HAP-1 (cell line): ENCODE measurements at regions not wholly inside any gene's neighbourhood (a gene's known extent, or its start where the extent isn't known, plus 50 kb on each side); places are given as distances from the start of the nearest gene placed in this dataset.

Source experiments
- DNase-seq, 2 experiments: peaks; one replicate each; pipeline ENCODE4 v3.0.0-alpha.2; 2016 to 2020; ENCODE audit warnings: low spot score in 2 of 2
- H3K27me3 ChIP-seq: fragments of 250-450 bp; sonication (Bioruptor Pico); 2 replicates; pipeline ENCODE4 v1.5.1; 2020; ENCODE audit warnings: low read depth, mild to moderate bottlenecking, moderate library complexity
- H3K36me3 ChIP-seq: fragments of 250-450 bp; sonication (Bioruptor Pico); replicated peaks from 2 replicates; pipeline ENCODE4 v1.5.1; 2020; ENCODE audit warnings: mild to moderate bottlenecking
- H3K4me1 ChIP-seq: fragments of 250-450 bp; sonication (Bioruptor Pico); 2 replicates; pipeline ENCODE4 v1.5.1; 2020; ENCODE audit warnings: mild to moderate bottlenecking
- H3K4me3 ChIP-seq: fragments of 250-450 bp; sonication (Bioruptor Pico); 2 replicates; pipeline ENCODE4 v1.5.1; 2020; ENCODE audit warnings: mild to moderate bottlenecking, moderate library complexity
- H3K9me3 ChIP-seq: fragments of 250-450 bp; sonication (Bioruptor Pico); 2 replicates; pipeline ENCODE4 v1.5.1; 2020; ENCODE audit warnings: mild to moderate bottlenecking, moderate library complexity
- in situ Hi-C: fragments of 300-500 bp; cut with MboI; formaldehyde crosslinking; loops from 3 replicates; pipeline ENCODE4 v1.14.3; 2020; ENCODE audit warnings: low sequenced_read_pairs, inconsistent platforms, mixed read lengths

DNA sequence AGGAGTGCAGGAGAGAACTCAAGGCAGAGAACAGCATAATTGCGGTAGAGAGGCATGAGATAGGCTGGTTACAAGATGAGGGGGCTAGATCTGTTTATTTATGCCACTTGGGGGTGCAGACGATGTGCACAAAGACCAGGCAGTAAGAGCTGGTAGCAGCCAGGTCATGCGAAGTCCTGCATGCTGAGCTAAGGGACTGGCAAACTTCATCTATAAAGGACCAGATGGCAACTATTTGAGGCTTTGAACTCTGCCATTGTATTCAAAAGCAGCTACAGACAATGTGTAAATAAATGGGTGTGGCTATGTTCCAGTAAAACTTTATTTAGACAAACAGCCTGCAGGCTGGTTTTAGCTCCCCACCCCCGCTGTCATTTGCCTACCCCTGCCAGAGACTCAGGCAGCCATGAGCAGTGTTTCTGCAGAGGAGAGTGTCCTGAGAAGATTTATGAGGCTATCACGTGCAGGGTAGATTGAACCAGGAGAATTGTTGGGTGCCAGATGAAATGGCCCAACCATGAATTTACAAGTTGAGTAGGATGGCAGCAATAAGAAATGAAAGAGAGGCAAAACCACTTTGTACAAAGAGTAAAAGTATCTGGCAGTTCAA lies 253.4 kb upstream of the MOCS1 start:
- Histone ChIP-seq H3K4me1 (no peaks in the 10 kb centered on the region), H3K27me3 (no peaks in the 10 kb centered on the region), H3K4me3 (no peak overlapping the region), H3K9me3 (no peaks in the 10 kb centered on the region), H3K36me3 (no peaks in the 10 kb centered on the region)
- DNase-seq: no peak
- in situ Hi-C loops: no loop called here

DNA sequence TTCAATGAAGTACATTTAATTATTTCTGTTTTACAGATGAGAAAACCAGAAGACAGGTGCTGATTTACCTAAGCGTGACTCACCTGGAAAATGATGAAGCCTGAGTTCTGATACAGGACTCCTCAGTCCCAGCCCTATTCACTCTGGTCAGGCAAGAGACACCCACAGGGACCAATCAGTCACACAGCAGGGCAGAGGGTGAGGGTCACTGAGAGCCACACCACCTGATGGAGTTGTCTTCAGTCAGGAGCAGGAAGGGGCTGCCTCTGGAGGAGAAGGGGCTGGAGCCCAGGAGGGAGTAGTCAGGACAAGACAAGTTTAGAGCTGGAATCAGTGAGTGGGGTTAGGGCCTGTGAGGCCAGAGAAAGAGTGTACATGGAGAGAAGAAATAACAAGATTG lies 251.2 kb upstream of the MOCS1 start:
- Histone ChIP-seq H3K36me3 (no peaks in the 10 kb centered on the region), H3K27me3 (no peaks in the 10 kb centered on the region), H3K4me3 (no peak overlapping the region), H3K4me1 (no peaks in the 10 kb centered on the region), H3K9me3 (no peaks in the 10 kb centered on the region)
- in situ Hi-C loops: no loop called here
- no peak for DNase-seq

DNA sequence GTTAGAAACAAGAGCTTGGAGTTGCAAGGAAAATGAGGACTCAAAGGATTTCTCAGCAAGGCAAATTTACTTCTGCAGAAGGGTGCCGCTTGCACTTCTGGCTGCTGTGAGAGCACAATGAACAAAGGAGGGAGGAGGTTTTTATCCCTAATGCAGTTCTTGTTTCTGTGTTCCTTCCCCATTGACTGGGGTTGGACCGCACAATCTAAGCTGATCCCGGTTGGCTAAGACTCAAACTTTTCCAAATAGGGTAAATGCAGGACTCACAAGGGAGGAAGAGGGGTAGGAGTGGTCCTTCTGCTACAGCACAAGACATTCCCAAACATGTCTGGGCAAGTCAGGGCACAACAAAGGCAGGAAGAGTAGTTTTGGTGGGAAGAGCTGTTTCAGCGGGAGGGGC lies 249.6 kb upstream of the MOCS1 start:
- Histone ChIP-seq H3K4me1 (no peaks in the 10 kb centered on the region), H3K4me3 (no peak overlapping the region), H3K9me3 (no peaks in the 10 kb centered on the region), H3K36me3 (no peaks in the 10 kb centered on the region), H3K27me3 (no peaks in the 10 kb centered on the region)
- in situ Hi-C loops: no loop called here
- DNase-seq: no peak

DNA sequence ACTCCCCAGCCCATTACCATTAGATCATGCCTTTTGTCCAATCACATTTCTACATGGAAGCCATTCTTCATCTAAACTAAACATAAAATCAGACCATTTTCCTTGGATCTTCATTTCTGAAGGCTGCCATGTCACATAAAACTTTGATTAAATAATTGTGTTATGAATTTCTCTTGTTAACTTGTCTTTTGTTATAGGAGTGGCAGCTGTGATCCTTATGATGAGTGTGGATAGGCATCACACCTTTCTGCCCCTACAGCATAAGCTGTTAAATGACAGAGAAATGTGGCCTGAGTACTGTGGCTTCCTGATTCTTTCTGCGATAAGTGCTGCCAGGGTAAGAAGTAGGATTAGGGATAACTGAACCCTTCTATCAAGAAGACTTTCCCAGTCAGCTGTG lies 247.1 kb upstream of the MOCS1 start:
- no peaks in the 10 kb centered on the region for H3K27me3 ChIP-seq
- no peaks in the 10 kb centered on the region for H3K4me1 ChIP-seq
- no peak for DNase-seq
- H3K4me3 ChIP-seq: no peak overlapping the region
- H3K36me3 ChIP-seq: no peaks in the 10 kb centered on the region
- in situ Hi-C loops: no loop called here
- no peaks in the 10 kb centered on the region for H3K9me3 ChIP-seq

DNA sequence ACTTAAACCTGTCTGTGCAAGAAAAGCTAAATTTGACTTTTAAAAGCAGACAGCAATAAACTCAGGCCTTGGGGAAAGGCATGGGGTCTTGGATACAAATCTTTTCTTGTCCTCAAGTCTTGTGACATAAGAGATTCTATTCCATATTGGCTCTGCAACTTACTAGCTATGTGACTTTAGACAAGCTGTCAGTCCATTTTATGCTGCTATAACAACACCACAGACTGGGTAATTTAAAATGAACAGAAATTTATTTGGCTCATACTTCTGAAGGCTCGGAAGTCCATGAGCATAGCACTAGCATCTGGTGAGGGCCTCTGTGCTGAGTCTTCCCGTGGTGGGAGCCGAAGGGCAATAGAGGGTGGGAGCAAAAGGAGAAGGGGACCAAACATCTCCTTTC lies 246.0 kb upstream of the MOCS1 start:
- in situ Hi-C loops: no loop called here
- Histone ChIP-seq H3K36me3 (no peaks in the 10 kb centered on the region), H3K9me3 (no peaks in the 10 kb centered on the region)

DNA sequence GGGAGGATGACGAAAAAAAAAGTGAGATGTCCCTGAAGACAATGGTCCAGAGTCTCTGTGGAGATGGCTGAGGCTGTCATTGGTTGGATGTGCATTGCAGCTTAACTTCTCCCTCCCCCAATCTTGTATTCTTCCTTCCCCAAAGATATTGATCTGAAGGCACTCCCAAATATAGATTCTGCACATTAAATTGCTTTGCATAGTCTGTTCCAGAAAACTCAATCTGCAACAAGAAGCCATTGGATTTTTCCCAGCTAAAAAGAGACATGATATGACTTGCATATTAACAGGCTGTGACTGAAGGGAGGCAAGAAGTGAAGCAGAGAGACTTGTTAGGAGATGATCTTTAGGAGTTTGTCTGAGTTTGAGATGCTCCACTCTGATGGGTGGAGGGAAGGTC lies 245.2 kb upstream of the MOCS1 start:
- Histone ChIP-seq H3K4me1 (no peaks in the 10 kb centered on the region), H3K9me3 (no peaks in the 10 kb centered on the region), H3K4me3 (no peak overlapping the region), H3K27me3 (no peaks in the 10 kb centered on the region), H3K36me3 (no peaks in the 10 kb centered on the region)
- DNase-seq: no peak
- in situ Hi-C loops: no loop called here

More for the DNA sequence above, 246.0 kb upstream of the MOCS1 start:
- DNase-seq: no peak
- H3K27me3 ChIP-seq: no peaks in the 10 kb centered on the region
- H3K4me1 ChIP-seq: no peaks in the 10 kb centered on the region
- no peak overlapping the region for H3K4me3 ChIP-seq

DNA sequence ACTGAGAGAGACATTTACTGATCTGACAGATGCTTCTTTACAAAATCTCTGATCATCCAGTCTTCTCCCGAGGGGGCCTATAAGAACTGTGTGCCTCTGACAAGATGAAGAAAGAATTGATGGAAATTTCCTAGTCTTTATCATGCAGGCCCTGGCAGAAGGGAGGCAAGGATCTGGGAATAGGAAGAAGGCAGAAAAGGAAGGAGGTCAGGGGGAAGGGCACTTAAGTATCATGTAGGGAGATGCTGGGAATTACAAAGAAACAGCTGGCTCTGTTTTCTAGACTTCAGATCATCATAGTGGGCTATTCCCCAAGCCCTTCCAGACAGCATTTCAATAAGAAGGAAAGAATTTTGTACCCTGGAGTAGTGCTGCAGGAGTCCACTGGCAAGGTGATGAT lies 243.3 kb upstream of the MOCS1 start:
- no peak overlapping the region for H3K4me3 ChIP-seq

DNA sequence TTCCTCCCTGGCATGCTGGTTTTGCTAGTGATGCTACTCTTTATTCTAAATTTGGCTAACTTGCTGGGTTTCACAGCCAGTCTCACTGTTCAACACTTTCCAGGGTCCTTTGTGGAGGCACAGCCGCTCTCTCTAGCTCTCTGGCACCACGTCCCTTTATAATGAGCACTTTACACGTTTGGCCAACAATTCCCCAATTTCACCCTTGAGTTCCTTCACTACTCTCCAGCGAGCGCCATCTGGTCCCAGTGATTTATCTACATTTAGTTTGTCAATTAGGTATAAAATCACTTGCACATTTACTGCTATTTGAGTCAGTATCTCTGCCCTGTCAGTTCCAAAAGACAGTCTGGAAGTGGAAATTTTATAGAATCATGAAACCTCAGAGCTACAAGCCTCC lies 241.9 kb upstream of the MOCS1 start:
- Histone ChIP-seq H3K4me1 (no peaks in the 10 kb centered on the region), H3K27me3 (no peaks in the 10 kb centered on the region), H3K4me3 (no peak overlapping the region), H3K36me3 (no peaks in the 10 kb centered on the region), H3K9me3 (no peaks in the 10 kb centered on the region)
- in situ Hi-C loops: no loop called here
- no peak for DNase-seq

More for the DNA sequence above, 243.3 kb upstream of the MOCS1 start:
- Histone ChIP-seq H3K36me3 (no peaks in the 10 kb centered on the region), H3K9me3 (no peaks in the 10 kb centered on the region), H3K27me3 (no peaks in the 10 kb centered on the region), H3K4me1 (no peaks in the 10 kb centered on the region)
- in situ Hi-C loops: no loop called here
- DNase-seq: no peak

DNA sequence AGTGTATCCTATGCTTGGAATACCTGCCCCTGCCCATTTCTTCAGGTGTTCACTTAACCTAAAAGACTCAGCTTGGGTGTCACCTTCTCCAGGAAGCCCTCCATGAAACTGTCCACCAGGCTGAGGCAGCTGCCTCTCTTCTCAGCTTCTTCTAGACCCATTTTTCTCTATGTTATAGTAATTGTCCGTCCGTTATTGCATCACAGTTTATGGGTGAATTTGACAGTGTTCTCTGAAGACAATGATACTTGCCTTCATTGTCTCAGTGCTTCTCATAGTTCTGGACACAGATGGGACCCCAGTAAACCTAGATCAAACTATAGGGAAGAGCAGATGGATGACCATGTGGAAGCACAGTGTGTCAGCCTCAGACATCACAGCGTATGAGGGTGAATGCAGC lies 238.0 kb upstream of the MOCS1 start:
- DNase-seq: no peak
- H3K9me3 ChIP-seq: no peaks in the 10 kb centered on the region
- H3K27me3 ChIP-seq: no peaks in the 10 kb centered on the region
- in situ Hi-C loops: no loop called here
- H3K36me3 ChIP-seq: no peaks in the 10 kb centered on the region
- no peak overlapping the region for H3K4me3 ChIP-seq
- H3K4me1 ChIP-seq: no peaks in the 10 kb centered on the region

DNA sequence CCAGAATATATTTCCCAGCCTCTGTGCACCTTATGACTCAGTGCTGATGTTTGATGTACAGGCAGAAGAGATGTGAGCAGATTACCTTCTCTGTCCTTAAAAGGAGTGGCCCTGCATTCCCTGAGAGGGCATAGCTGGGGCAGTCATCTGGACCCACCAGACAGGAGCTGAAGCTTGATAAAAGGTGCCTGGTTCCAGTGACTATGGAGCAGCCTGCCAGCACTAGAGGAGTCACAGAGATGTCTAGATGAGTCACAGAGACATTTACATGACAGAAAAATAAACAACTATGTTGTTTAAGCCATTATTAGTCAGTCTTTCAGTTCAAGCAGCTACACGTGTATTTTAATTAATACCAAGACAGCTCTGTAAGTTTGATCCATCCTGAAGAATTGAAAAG lies 237.1 kb upstream of the MOCS1 start:
- Histone ChIP-seq H3K27me3 (no peaks in the 10 kb centered on the region), H3K9me3 (no peaks in the 10 kb centered on the region), H3K4me3 (no peak overlapping the region), H3K36me3 (no peaks in the 10 kb centered on the region), H3K4me1 (no peaks in the 10 kb centered on the region)
- no peak for DNase-seq
- in situ Hi-C loops: no loop called here

DNA sequence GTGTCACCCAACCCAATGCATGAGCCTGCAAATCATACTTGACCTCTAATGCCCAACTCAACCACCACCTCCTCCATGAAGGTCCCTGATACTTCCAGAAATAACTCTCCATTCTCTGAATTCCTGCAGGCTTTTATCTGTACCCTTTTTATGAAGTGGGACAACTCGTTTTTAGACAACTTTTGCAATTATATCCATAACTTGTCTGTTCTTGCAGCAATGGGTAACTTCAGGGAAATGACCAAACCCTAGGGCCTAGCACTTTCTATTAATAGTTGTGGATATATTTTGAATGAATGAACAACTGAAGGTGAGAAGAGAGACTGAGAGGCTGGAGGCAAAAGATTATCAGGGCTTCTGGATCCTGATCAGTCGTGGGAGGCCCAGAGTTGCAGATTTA lies 236.6 kb upstream of the MOCS1 start:
- Histone ChIP-seq H3K9me3 (no peaks in the 10 kb centered on the region), H3K4me1 (no peaks in the 10 kb centered on the region), H3K36me3 (no peaks in the 10 kb centered on the region), H3K4me3 (no peak overlapping the region), H3K27me3 (no peaks in the 10 kb centered on the region)
- DNase-seq: no peak
- in situ Hi-C loops: no loop called here

DNA sequence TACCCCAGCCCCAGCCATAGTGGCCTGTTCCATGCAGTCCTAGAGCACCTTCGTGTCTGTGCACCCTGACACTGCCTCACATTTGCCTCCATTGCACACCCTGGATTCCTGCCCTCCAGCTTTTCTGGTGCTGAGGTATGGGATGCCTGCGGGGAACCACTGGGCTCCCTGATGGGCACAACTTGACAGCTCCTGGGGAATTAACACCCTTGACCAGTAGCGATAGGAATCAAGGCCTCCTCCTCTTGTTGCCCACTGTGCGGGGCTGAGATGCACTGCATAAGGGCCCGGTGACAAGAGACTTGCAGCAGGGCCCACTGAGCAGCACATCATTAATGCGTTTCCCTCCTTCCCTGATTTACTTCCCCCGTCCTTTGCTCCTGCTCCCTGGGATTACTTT lies 235.6 kb upstream of the MOCS1 start:
- Histone ChIP-seq H3K9me3 (no peaks in the 10 kb centered on the region), H3K27me3 (no peaks in the 10 kb centered on the region), H3K36me3 (no peaks in the 10 kb centered on the region), H3K4me1 (no peaks in the 10 kb centered on the region), H3K4me3 (no peak overlapping the region)
- no peak for DNase-seq
- in situ Hi-C loops: no loop called here

DNA sequence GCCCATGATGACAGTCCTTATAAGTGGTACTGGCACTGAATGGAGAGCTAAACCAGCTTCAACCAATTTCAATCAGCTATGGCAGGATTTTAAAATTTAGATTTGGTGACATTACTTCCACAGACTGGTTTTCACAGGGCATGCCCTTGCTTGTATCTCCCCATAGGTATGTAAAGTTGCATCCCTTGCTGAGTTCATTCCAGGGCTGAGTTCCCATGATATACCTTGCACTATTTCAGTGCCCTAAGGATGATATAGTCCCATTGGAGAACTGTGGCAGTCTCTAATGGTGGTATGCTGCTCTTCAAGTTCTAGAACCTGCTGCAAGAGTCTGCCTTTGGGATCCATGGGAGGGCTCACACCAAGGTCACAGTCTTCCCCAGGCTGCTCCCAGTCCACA lies 232.7 kb upstream of the MOCS1 start:
- H3K4me1 ChIP-seq: no peaks in the 10 kb centered on the region
- H3K27me3 ChIP-seq: no peaks in the 10 kb centered on the region
- no peaks in the 10 kb centered on the region for H3K9me3 ChIP-seq
- no peaks in the 10 kb centered on the region for H3K36me3 ChIP-seq
- no peak overlapping the region for H3K4me3 ChIP-seq
- in situ Hi-C loops: no loop called here
- DNase-seq: no peak

DNA sequence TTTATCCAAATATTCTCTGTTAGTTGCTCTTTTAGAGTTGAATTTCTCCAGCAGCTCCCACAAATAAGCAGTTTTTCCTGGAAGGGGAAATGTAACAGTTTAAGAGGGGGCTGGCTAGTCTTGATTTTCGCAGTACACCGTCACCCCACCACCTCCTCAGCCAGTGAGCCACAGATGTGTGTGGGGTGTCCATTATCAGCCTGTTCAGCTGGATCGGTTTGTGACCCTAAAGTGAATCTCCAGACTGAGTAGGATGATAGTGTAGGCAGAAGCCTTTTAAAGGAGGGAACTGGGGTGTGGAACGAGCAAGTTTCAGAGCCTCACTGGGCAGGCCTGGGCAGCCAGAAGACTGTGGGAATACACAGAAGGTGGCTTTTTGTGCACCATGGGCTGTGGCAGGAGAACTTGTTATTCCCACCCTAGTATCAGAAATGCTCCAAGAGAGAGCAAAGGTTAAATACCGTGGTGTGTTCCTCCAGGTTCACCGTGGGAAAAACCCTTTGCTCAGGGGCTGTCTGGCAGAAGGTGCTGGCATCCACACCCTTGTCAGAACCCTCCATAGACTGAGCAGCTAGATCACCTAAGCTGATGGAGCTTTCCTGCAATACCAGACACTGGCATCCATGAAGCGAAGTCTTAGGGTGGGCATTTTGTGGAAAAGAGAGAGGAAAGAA lies 230.9 kb upstream of the MOCS1 start:
- H3K27me3 ChIP-seq: no peaks in the 10 kb centered on the region
- no peaks in the 10 kb centered on the region for H3K9me3 ChIP-seq
- in situ Hi-C loops: no loop called here
- no peak for DNase-seq
- H3K4me3 ChIP-seq: no peak overlapping the region
- no peaks in the 10 kb centered on the region for H3K36me3 ChIP-seq
- H3K4me1 ChIP-seq: no peaks in the 10 kb centered on the region

DNA sequence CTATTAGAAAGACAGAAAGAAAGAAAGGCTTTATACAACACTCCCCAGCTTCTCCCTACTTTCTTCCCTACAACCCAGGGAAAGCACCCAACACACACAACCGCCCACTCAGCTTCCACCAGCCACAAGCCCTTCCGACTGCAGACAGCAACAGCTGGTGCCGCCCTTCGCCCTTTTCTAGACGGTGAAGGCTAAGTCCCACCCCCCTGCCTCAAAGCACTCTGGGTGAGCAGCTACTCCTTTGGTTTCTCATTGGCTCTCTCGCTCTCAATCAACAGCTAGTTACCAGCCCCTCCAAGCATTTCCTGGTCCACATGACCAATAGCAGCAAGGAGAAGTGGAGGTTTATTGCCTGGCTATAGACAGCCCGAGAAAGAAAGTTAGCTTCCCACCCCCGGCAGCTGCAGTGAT lies 230.1 kb upstream of the MOCS1 start:
- in situ Hi-C loops: no loop called here
- H3K4me1 ChIP-seq: no peaks in the 10 kb centered on the region
- no peaks in the 10 kb centered on the region for H3K9me3 ChIP-seq
- H3K4me3 ChIP-seq: no peak overlapping the region
- H3K36me3 ChIP-seq: no peaks in the 10 kb centered on the region
- peak in 1 of 2 experiments; percentile 15 for DNase-seq
- H3K27me3 ChIP-seq: no peaks in the 10 kb centered on the region
